Ammon's horn (tissue), 1 donor: ENCODE measurements at regions not wholly inside any gene's neighbourhood (a gene's known extent, or its start where the extent isn't known, plus 50 kb on each side); places are given as distances from the start of the nearest gene placed in this dataset.
"Not testable (repeated sequence)": the region's sequence is repeated elsewhere in the genome, so short reads cannot be mapped to it uniquely, and the experiment has no call there.

Source experiments
- DNase-seq: peaks from one replicate; pipeline ENCODE4 v3.0.0-alpha.2; 2016; ENCODE audit warnings: low spot score

GRCh38 chr4:138438608-138439007, 196.5 kb upstream of the SLC7A11 start:
- DNase-seq = no peak

- no peak for DNase-seq
Measured at GRCh38 chr4:138437263-138437851, 195.2 kb upstream of the SLC7A11 start.

DNA sequence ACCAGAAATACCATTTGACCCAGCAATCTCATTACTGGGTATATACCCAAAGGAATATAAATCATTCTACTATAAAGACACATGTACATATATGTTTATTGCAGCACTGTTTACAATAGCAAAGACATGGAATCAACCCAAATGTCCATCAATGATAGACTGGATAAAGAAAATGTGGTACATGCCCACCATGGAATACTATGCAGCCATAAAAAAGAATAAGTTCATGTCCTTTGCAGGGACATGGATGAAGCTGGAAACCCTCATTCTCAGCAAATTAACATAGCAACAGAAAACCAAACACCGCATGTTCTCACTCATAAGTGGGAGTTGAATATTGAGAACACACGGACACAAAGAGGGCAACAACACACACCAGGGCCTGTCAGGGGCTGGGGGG, 193.6 kb upstream of the SLC7A11 start:
- DNase-seq = not testable (repeated sequence)

DNA sequence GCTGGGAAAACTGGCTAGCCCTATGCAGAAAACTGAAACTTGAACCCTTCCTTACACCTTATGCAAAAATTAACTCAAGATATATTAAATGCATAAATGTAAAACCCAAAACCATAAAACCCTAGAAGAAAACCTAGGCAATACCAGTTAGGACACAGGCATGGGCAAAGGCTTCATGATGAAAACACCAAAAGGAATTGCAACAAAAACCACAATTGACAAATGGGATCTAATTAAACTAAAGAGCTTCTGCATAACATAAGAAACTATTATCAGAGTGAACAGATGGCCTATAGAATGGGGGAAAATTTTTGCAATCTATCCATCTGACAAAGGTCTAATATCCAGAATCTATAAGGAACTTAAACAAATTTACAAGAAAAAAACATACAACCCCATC, 192.9 kb upstream of the SLC7A11 start:
- DNase-seq = not testable (repeated sequence)

DNA sequence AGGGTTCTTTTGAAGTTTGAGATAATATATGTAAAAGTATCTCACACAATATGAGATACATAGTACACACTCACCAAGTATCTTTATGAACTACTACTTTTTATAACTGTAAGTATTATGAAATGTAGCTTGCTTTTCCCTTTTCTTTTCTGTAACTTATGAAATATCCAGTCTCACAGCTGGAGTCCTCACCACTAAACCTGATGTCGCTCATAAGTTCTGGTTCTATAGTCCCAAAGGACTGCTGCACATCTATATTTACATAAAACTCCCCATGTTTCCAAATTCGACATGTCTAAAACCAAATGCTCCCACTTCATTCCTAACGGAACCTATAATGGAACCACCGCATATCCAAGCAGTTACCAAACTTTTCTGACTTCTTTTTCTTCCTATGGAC, 186.5 kb upstream of the SLC7A11 start:
- DNase-seq = no peak

DNA sequence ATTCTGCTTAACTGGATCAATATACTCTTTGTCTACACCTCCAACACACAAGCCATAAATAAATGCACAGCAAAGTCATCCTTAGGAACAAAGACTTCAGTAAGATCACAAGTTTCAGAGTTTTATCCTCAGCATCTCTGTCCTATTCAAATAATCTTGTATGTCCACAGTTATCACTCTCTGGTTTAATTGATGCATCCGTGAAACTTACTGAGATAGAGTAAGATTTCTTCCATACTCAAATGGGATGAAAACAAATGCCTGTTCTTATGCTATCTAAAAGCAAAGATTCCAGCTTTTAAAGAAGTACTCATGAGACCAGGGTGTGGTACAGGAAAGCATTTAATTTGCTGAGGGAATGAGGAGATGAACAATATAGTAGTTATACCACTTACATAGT, 184.6 kb upstream of the SLC7A11 start:
- DNase-seq = no peak

DNA sequence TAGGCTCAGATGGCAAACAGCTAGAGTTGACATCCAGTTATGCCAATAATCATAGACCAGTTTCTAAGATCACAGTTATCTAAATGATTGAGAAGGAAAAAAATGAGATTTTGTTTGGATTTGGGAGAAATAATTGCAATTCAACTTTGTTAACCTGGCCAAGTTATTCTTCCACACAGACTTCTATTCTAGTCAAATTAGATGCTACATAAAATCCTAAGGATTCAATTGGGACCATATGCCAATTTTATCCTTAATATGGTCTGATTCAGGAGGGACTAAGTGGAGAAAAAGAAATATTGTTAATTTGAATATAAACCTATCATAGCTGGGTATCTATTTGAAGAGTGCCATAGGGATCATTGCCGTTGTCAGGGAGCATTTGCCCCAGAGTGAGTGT, 178.3 kb upstream of the SLC7A11 start:
- no peak for DNase-seq

DNA sequence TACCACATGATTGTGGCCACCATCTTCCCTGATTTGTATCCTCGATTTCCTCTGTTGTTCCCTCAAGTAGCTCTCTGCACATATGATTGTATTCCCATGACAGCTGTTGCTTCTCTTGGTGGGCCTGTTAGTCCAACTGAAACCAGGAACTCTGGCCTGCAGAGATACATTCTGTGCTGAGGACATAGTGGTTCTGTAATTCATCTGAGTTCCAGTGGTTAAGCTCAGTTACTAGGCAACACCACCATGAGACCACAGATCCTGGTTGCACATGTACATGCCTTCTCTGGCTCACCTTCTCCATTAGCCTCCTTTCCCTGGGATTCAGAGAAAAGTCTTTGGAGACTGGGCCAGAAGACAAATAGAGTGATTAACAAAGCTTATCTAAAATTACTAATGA, 172.1 kb upstream of the SLC7A11 start:
- DNase-seq = no peak

DNA sequence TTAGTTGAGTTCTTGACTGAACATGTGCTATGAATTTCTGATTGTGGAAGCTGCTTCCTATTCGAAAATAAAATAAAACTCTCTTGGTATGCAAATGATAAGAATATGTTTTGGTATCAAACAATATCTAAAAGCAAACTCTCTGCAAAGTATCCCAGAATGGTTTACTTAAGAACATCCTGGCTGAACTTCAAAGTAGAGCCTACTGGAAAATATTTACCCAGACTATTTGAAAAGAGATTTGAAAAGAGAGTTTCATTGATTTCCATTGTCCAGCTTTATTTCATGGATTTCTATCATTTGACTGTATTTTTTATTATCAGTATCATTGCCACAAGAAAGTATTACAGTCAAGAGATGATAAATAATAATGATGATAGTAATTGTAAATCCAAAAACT, 171.1 kb upstream of the SLC7A11 start:
- DNase-seq = no peak

DNA sequence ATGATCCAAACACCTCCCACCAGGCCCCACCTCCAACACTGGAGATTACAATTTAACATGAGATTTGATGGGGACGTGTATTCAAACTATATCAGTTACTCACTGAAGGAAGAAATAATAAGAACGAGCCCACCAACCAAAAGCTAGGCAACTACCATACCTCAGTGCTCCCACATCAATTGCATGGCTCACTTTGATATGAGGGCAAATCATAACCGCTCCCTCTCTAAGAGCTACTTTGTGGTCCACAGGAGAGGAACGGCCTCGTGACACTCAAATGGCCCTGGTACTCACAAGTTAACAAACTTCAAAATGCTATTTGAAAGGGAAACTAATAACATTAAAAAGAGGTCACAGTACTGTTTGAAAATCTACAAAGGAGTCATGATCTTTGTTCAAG, 170.7 kb upstream of the SLC7A11 start:
- DNase-seq = no peak

- peak; percentile 16 for DNase-seq
Measured at GRCh38 chr4:138410266-138410665, 168.1 kb upstream of the SLC7A11 start.

DNA sequence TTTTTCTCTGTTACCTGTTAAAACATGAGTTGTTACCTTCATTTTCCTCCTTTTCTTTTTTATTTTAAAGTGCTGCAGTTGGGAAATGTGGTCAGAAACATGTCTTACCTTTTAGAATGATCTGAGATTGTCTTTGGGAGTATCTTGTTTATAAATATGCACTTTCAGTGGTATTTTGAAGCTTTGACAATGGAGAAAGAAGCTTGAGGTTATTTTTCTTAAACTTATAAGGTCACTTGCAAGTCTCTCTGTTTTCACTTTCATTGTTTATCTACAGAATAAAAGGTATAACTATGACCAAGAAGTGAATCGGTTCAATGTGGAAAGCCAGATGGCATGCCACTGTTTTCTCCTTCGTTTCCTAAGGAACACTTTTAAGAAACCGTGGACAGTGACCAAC, 167.5 kb upstream of the SLC7A11 start:
- no peak for DNase-seq

DNA sequence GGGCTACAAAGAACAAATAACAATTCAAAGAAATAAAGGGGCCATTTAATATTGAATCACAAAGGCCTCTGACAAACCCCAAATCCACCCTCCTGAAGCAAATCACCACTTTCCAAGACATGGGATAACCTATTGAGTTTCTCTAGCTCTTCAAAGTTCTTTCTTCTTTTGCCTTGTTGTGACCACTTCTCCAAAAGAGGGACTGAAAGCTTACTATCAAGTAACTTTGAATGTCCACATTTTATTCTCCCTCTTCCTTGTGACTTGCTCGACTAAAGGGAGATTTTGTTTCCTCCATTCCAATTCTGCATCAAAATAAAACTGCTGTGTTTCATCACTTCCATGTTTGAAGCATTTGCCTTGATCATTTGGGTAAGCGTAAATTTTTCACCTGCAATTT, 166.6 kb upstream of the SLC7A11 start:
- no peak for DNase-seq

DNA sequence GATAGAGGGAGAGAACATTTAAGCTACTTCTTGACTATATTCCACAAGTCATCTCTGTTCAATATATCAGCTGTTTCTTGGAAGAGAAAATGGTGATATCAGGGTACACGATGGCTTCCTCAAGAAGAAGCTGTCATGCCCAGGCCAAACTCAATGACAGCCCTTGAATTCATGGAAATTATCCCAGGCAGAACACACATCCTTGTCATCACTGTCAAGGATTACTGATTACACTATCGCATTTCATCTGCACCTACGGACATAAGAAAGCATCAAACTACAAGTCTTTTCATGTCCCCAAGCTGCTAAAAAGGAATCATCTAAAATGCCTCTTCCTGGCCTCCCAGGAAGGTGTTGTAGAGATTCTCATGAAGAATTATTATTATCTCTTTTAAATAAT, 165.2 kb upstream of the SLC7A11 start:
- no peak for DNase-seq

- DNase-seq = no peak
Measured at GRCh38 chr4:138406876-138407275, 164.7 kb upstream of the SLC7A11 start.

DNA sequence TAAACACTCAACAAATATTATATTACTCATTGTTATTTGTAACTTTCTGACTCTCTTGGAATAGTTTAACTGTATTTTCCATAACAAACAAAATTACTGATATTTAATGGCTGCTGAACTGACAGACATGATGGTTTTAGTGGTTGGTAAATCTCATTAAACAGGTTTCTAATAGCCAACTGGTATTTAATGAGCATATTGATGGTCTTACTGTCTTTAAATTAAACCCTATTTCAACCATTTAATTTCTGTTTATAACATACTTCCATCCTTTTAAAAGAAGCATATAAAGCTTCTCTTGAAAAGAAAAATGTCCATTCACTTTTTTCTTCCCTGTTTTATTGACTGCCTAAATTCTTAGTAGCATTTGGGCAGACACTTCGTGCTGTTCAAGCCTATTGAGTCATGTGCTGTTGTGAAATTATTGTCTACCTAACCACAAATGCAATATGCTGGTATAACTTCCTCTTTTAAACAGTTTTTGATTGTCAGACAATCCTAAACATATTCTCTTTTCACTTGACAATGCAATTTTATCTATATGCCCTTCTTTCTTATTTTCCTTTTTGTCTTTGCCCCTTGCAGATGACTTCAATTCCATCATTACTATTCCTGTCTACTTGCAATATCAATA, 163.9 kb upstream of the SLC7A11 start:
- DNase-seq = no peak

DNA sequence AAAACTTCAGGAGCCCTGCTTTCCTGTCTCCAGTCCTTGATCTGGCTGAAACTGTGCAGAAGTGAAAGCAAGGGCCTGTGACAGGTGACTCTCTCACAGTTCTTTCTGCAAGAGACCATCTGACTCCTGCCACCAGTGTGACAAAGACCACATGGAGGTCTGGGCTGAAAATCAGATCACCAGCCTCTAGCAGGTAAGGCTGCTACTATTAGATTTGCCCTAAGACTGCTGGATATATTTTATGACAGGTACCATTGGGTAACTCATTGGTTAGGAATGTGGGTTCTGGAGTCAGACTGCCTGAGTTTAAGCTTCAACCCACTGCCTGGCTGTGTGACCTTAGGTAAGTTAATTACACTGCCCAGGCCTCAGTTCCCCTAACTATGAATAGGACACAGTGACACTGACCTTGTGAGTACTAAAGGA, 163.3 kb upstream of the SLC7A11 start:
- DNase-seq = no peak

DNA sequence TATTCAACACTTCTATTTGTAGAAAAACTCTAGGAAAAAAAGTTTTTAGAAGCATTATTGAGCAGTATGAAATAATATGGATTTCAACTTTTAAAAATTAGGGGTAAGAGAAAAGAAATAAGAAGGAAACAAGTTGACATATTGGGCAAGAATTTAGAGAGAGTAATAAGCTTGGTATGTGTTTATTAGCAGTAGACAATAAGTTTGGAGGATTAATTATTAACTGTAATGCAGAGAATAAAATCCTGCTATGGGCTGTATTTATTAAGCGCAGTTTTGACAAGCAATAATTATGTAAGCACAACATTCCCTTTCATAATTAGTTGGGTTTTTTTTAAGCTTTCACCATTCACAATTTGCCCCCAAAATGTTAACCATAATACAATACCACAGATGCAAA, 162.7 kb upstream of the SLC7A11 start:
- no peak for DNase-seq

- DNase-seq = no peak
Measured at GRCh38 chr4:138404251-138404650, 162.1 kb upstream of the SLC7A11 start.

DNA sequence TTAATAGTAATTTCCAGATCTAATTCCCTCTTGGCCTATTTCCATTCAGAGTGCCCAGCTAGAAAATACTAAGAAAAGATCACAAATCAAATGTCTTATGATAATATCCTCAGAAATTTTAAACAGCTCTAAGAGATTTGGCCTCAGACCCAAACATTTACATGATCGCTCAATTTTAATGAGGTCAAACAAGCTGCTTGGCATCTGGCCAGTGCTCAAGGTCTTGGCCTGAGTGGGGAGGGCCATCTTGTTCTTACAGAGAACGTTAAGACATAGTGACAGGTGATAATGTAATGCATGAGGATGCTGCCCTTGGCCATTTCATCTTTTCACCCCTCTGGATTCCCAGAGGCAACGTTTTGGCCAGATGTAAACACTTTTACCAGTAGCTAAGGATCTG, 159.2 kb upstream of the SLC7A11 start:
- no peak for DNase-seq

- DNase-seq = peak; percentile 23
Measured at GRCh38 chr4:138400543-138400942, 158.4 kb upstream of the SLC7A11 start.

GRCh38 chr4:138400066-138400465, 157.9 kb upstream of the SLC7A11 start:
- no peak for DNase-seq

GRCh38 chr4:138399081-138399480, 156.9 kb upstream of the SLC7A11 start:
- DNase-seq = no peak

GRCh38 chr4:138398322-138398721, 156.2 kb upstream of the SLC7A11 start:
- DNase-seq = peak; percentile 58
